Fibroblast of mammary gland (primary cell): ENCODE measurements at regions not wholly inside any gene's neighbourhood (a gene's known extent, or its start where the extent isn't known, plus 50 kb on each side); places are given as distances from the start of the nearest gene placed in this dataset.
"Not testable (repeated sequence)": the region's sequence is repeated elsewhere in the genome, so short reads cannot be mapped to it uniquely, and the experiment has no call there.

Experiments used
- DNase-seq: peaks from one replicate; pipeline ENCODE4 v3.0.0-alpha.2; 2010; ENCODE audit warnings: low read depth
- H3K4me3 ChIP-seq: 2 replicates; pipeline ENCODE4 v1.5.1; 2011; ENCODE audit warnings: low read depth, mild to moderate bottlenecking, low read length, moderate library complexity; ENCODE audit not compliant: control insufficient read depth
- TF ChIP-seq, protein P1 (sequence below): conservative IDR thresholded peaks from 2 replicates; pipeline ENCODE4 v1.5.1; 2011; ENCODE audit warnings: low read depth, low read length, inconsistent platforms; ENCODE audit not compliant: control insufficient read depth, insufficient read depth

- no peak for DNase-seq
- H3K4me3 ChIP-seq, result no peak overlapping the region
- TF ChIP-seq, protein P1, sequence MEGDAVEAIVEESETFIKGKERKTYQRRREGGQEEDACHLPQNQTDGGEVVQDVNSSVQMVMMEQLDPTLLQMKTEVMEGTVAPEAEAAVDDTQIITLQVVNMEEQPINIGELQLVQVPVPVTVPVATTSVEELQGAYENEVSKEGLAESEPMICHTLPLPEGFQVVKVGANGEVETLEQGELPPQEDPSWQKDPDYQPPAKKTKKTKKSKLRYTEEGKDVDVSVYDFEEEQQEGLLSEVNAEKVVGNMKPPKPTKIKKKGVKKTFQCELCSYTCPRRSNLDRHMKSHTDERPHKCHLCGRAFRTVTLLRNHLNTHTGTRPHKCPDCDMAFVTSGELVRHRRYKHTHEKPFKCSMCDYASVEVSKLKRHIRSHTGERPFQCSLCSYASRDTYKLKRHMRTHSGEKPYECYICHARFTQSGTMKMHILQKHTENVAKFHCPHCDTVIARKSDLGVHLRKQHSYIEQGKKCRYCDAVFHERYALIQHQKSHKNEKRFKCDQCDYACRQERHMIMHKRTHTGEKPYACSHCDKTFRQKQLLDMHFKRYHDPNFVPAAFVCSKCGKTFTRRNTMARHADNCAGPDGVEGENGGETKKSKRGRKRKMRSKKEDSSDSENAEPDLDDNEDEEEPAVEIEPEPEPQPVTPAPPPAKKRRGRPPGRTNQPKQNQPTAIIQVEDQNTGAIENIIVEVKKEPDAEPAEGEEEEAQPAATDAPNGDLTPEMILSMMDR, result no peak
These were observed 148.5 kb downstream of the MTERF1 start for GRCh38 chr7:91731976-91732375.

DNA sequence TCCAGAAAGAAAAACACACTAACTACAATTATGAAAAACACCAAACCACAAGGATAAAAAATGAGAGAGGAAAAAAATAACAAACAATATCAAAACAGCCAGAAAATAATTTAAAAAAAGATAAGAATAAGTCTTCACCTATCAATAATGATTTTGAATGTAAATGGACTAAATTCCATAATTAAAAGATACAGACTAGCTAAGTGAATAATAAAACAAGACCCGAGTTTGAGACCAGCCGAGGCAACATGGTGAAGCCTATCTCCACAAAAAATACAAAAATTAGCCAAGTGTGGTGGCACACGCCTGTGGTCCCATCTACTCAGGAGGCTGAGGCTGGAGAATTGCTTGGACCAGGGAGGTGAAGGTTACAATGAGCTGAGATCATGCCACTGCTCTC, 131.1 kb downstream of the MTERF1 start:
- H3K4me3 ChIP-seq, result no peak overlapping the region
- TF ChIP-seq, protein P1, result no peak
- no peak for DNase-seq

- no peak overlapping the region for H3K4me3 ChIP-seq
These were observed 130.4 kb downstream of the MTERF1 start for GRCh38 chr7:91750091-91750490.

GRCh38 chr7:91752102-91752501, 128.4 kb downstream of the MTERF1 start:
- no peak overlapping the region for H3K4me3 ChIP-seq
- TF ChIP-seq, protein P1, result no peak
- DNase-seq, result peak; percentile 14

More at GRCh38 chr7:91750091-91750490, 130.4 kb downstream of the MTERF1 start:
- DNase-seq, result no peak
- TF ChIP-seq, protein P1, result no peak

DNA sequence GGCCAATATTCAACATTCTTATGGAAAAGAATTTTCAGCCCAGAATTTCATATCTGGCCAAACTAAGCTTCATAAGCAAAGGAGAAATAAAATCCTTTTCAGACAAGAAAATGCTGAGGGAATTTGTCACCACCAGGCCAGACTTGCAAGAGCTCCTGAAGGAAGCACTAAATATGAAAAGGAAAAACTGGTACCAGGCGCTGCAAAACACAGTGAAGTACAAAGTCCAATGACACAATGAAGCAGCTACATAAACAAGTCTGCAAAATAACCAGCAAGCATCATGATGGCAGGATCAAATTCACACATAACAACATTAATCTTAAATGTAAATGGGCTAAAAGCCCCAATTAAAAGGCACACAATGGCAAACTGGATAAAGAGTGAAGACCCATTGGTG, 126.2 kb downstream of the MTERF1 start:
- not testable (repeated sequence) for H3K4me3 ChIP-seq, DNase-seq

DNA sequence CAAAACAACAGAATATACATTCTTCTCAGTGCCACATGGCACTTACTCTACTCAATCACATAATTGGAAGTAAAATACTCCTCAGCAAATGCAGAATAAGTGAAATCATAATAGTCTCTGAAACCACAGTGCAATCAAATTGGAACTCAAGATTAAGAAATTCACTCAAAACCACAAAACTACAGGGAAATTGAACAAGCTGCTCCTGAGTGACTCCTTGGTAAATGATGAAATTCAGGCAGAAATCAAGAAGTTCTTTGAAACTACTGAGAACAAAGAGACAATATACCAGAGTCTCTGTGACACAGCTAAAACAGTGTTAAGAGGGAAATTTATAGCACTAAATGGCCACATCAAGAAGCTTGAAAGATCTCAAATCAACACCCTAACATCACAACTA, 125.4 kb downstream of the MTERF1 start:
- peak; percentile 45 for DNase-seq
- H3K4me3 ChIP-seq, result not testable (repeated sequence)

GRCh38 chr7:91759205-91759863, 121.2 kb downstream of the MTERF1 start:
- peak; percentile 40 for DNase-seq
- no peak overlapping the region for H3K4me3 ChIP-seq
- TF ChIP-seq, protein P1, result no peak

DNA sequence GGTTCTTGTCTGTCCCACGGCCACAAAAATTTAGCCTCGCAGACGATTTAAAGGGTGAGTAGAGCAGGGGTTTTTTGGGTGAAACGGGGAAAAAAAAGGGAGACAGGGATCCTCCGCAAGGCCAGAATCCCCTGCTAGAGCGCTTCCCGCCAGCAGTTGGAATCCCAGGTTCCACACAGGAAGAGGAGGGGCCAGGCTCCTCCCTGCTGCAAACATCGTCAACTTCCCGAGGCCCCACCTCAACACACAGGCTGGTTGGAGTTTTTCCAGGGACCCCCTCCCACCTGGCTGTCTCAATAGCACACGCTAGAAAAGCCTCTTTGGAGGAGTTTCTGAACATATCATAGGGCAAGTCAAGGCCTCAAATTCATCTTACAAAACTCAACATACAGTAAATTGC, 112.7 kb downstream of the MTERF1 start:
- DNase-seq, result no peak
- TF ChIP-seq, protein P1, result no peak
- H3K4me3 ChIP-seq, result no peak overlapping the region
